Liver (tissue), 2 donors: ENCODE measurements at regions not wholly inside any gene's neighbourhood (a gene's known extent, or its start where the extent isn't known, plus 50 kb on each side); places are given as distances from the start of the nearest gene placed in this dataset.

Source experiments
- CTCF ChIP-seq: fragments of 150-350 bp; IDR thresholded peaks from 2 replicates; pipeline ENCODE4 v1.5.1; 2017; ENCODE audit warnings: improper control_type of control experiment, low read depth, low read length; ENCODE audit not compliant: missing input control
- TF ChIP-seq, protein P1 (sequence below): IDR thresholded peaks from 2 replicates; pipeline ENCODE4 v1.6.1; 2016; ENCODE audit warnings: antibody characterized with exemption
- donor health status: healthy.

GRCh38 chr16:66225696-66226095 lies 140.8 kb upstream of the CDH5 start:
- TF ChIP-seq, protein P1, sequence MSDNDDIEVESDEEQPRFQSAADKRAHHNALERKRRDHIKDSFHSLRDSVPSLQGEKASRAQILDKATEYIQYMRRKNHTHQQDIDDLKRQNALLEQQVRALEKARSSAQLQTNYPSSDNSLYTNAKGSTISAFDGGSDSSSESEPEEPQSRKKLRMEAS = no peak
- no peak for TF ChIP-seq CTCF
